ENCODE measurements at regions not wholly inside any gene's neighbourhood (a gene's known extent, or its start where the extent isn't known, plus 50 kb on each side); places are given as distances from the start of the nearest gene placed in this dataset.

- TF ChIP-seq, protein P1, sequence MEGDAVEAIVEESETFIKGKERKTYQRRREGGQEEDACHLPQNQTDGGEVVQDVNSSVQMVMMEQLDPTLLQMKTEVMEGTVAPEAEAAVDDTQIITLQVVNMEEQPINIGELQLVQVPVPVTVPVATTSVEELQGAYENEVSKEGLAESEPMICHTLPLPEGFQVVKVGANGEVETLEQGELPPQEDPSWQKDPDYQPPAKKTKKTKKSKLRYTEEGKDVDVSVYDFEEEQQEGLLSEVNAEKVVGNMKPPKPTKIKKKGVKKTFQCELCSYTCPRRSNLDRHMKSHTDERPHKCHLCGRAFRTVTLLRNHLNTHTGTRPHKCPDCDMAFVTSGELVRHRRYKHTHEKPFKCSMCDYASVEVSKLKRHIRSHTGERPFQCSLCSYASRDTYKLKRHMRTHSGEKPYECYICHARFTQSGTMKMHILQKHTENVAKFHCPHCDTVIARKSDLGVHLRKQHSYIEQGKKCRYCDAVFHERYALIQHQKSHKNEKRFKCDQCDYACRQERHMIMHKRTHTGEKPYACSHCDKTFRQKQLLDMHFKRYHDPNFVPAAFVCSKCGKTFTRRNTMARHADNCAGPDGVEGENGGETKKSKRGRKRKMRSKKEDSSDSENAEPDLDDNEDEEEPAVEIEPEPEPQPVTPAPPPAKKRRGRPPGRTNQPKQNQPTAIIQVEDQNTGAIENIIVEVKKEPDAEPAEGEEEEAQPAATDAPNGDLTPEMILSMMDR (IDR thresholded peaks at IDR 0.05; ENCODE audit: low read length): no peak
- TF ChIP-seq EZH2phosphoT487 (IDR thresholded peaks at IDR 0.05; ENCODE audit: low read length) (no peak), EZH2 (optimal IDR thresholded peaks at IDR 0.05; ENCODE audit: low read depth, low read length) (no peak)
These were observed 176.0 kb downstream of the NOC3L start for GRCh38 chr10:94186722-94187121.
